ENCODE measurements at regions not wholly inside any gene's neighbourhood (a gene's known extent, or its start where the extent isn't known, plus 50 kb on each side); places are given as distances from the start of the nearest gene placed in this dataset.

GRCh38 chr20:1810572-1810925, 84.7 kb upstream of the SIRPA start:
- TF ChIP-seq CTCF (IDR thresholded peaks at IDR 0.05) (no peak), ZFX (IDR thresholded peaks at IDR 0.05; ENCODE audit: borderline replicate concordance) (no peak)
